SJSA1 (cell line): ENCODE measurements at regions not wholly inside any gene's neighbourhood (a gene's known extent, or its start where the extent isn't known, plus 50 kb on each side); places are given as distances from the start of the nearest gene placed in this dataset.
A peak's percentile ranks its signal among the peaks of the same experiment; 100 is the strongest.
"Not testable (repeated sequence)": the region's sequence is repeated elsewhere in the genome, so short reads cannot be mapped to it uniquely, and the experiment has no call there.

Experiments
- DNase-seq, 2 experiments: peaks; one replicate each; pipeline ENCODE4 v3.0.0-alpha.2; 2015 to 2020; ENCODE audit warnings: low spot score in 2 of 2, low read depth in 1 of 2
- H3K27ac ChIP-seq: fragments of 250-450 bp; sonication (Bioruptor Pico); 2 replicates; pipeline ENCODE4 v1.5.1; 2020; ENCODE audit warnings: mild to moderate bottlenecking, moderate library complexity
- H3K27me3 ChIP-seq: fragments of 250-450 bp; sonication (Bioruptor Pico); replicated peaks from 2 replicates; pipeline ENCODE4 v1.5.1; 2020; ENCODE audit warnings: mild to moderate bottlenecking, moderate library complexity
- H3K36me3 ChIP-seq: fragments of 250-450 bp; sonication (Bioruptor Pico); 2 replicates; pipeline ENCODE4 v1.5.1; 2020; ENCODE audit warnings: mild to moderate bottlenecking
- H3K4me1 ChIP-seq: fragments of 250-450 bp; sonication (Bioruptor Pico); replicated peaks from 2 replicates; pipeline ENCODE4 v1.6.1; 2021; ENCODE audit warnings: mild to moderate bottlenecking
- H3K4me3 ChIP-seq: fragments of 250-450 bp; sonication (Bioruptor Pico); 2 replicates; pipeline ENCODE4 v1.5.1; 2020; ENCODE audit warnings: mild to moderate bottlenecking
- H3K9me3 ChIP-seq: fragments of 250-450 bp; sonication (Bioruptor Pico); replicated peaks from 2 replicates; pipeline ENCODE4 v1.5.1; 2020; ENCODE audit warnings: mild to moderate bottlenecking

DNA sequence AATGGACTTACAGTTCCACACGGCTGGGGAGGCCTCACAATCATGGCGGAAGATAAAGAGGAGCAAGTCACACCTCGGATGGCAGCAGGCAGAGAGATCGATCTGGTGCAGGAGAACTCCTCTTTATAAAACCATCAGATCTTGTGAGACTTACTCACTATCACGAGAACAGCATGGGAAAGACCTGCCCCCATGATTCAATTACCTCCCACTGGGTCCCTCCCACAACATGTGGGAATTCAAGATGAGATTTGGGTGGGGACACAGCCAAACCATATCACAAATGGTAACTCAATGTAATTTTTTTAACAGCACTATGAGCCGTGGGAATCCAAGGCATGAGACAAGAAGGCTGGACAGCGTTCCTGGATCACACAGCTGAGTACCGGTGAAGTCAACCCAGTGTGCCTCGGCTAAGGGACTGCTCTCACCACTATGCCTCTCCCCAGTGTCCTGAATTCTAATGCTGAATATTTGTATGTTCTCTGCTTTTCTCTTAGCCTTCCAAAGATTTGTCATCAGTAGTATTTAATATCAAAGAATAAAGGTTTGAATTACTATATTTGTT, 84.3 kb downstream of the IRS2 start:
- not testable (repeated sequence) for H3K4me3 ChIP-seq
- DNase-seq: peak in 1 of 2 experiments; percentile 58

DNA sequence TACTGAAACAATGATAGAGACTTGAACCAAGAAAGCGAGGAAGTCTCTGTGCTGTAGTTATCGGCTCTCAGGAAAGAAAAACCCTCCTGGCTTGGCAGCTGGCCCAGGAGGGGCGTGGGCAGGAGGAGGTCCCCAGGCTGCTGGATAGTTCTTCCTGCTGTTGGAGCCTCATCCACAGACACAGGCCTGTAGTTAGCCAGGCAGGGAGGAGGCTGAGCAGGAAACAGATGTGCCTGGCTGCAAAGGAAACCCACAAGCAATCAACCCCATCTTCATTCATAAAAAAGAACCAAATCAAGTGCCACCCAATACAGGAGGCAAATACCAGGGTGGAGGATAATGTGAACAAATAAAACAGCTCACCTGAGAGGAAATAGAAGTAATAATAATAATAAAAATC, 86.2 kb downstream of the IRS2 start:
- peaks cover 44% of the 10 kb centered on the region for H3K27me3 ChIP-seq
- no peaks in the 10 kb centered on the region for H3K4me1 ChIP-seq
- DNase-seq: peak in 1 of 2 experiments; percentile 73

More for the DNA sequence above, 84.3 kb downstream of the IRS2 start:
- not testable (repeated sequence) for H3K9me3 ChIP-seq, H3K36me3 ChIP-seq, H3K4me1 ChIP-seq, H3K27ac ChIP-seq
- H3K27me3 ChIP-seq: peaks cover 34% of the 10 kb centered on the region

DNA sequence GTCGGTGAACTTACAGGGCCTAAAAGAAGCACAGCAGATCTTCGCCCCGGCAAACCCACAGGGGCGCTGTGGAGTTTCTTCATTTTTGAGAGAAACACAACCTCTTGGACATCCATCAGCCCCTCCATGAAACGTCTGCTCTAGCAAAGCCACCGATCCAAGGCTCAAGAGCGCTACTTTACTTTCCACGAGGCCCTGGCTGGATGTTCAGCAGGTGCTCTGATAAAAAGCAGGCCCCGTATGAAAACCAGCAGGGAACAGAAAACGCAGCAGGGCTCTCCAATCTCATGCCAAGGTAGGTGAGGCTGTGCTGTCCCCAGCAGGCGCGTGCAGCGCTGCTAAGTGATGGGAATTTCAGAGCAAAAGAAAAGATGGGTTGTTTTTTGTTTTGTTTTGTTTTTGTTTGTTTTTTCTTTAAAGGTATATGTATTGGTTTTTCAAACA, 86.7 kb downstream of the IRS2 start:
- Histone ChIP-seq H3K4me3 (no peak overlapping the region), H3K27ac (no peak overlapping the region), H3K36me3 (no peaks in the 10 kb centered on the region), H3K9me3 (no peaks in the 10 kb centered on the region), H3K27me3 (peaks cover 48% of the 10 kb centered on the region), H3K4me1 (no peaks in the 10 kb centered on the region)
- DNase-seq: peak in 1 of 2 experiments; percentile 64

More for the DNA sequence above, 86.2 kb downstream of the IRS2 start:
- H3K36me3 ChIP-seq: no peaks in the 10 kb centered on the region
- no peak overlapping the region for H3K27ac ChIP-seq
- no peaks in the 10 kb centered on the region for H3K9me3 ChIP-seq
- no peak overlapping the region for H3K4me3 ChIP-seq

DNA sequence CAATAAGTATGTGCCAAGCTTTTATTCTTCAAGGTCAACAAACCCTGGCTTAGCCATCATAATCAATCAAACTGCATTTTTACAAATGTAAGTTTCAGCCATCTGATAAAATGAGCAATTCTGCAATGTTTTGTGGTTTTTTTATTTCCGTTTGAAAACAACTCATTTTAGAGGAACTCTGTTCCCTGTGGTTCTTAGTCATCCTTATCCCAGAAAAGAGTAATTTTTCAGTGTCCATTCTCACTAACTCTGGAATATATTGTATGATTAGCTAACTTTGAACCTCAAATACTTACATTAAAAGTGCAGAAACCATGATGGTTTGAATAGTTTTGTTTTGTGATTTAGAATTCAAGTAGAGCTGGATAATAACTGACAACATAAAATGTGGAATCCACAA, 87.6 kb downstream of the IRS2 start:
- no peak for DNase-seq
- H3K36me3 ChIP-seq: no peaks in the 10 kb centered on the region
- peaks cover 44% of the 10 kb centered on the region for H3K27me3 ChIP-seq
- no peak overlapping the region for H3K4me3 ChIP-seq
- H3K9me3 ChIP-seq: no peaks in the 10 kb centered on the region
- H3K4me1 ChIP-seq: no peaks in the 10 kb centered on the region
- H3K27ac ChIP-seq: no peak overlapping the region

DNA sequence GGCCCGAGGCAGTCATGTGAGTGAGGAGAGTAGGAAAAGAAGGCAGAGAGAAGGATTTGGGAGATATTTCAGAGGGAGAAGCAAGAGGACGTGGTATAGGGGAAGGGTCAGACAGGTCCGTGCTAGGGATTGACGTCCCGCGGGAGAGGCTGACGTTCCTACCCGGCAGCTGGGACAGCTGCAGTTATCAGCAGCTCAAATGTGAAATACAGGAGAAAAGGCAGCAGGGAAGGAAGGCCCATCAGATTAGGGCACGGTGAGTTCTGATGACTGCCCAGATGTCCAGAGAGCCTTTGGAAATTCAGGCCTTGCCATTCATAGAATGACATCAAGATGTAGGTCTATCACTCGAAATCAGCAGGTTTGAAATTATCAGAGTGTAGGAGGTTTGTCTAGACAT, 88.4 kb downstream of the IRS2 start:
- no peaks in the 10 kb centered on the region for H3K4me1 ChIP-seq
- H3K36me3 ChIP-seq: no peaks in the 10 kb centered on the region
- H3K4me3 ChIP-seq: no peak overlapping the region
- peaks cover 44% of the 10 kb centered on the region for H3K27me3 ChIP-seq
- DNase-seq: peak in 1 of 2 experiments; percentile 58
- no peak overlapping the region for H3K27ac ChIP-seq
- H3K9me3 ChIP-seq: no peaks in the 10 kb centered on the region

DNA sequence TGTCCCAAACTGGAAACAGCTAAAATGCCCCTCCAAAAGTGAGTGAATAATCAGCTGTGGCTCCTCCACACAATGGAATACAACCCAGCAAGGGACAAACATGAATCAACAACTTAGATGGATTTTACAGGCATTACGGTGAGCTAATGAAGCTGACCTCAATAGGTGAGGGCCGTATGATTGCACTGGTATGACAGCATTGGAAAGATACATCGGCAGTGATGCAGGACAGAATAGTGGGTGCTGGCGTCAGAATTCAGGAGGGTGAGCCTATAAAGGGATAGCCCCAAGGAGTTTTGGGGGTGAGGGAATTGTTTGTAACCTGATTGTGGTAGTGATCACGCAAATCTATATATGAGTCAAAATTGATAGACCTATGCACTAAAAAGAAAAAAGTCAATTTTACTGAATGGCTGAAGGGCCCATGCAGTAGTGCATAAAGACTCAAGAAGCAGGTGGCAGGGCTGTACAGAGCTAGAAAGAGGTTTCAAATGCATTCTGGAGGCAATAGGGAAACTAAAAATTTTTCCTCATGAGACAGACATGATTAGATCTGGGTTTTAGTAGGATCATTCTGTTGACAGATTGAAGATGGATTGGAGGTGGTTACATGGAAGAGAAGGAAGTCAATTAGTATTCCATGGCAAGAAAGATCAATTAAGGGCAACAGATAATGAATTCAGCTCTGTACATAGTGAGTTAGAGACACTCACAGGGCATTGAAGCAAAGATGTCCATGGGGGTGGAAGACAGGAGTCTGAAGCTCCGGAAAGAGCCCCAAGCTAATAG, 90.8 kb downstream of the IRS2 start:
- Histone ChIP-seq H3K27me3 (peaks cover 44% of the 10 kb centered on the region), H3K36me3 (no peaks in the 10 kb centered on the region), H3K4me1 (no peaks in the 10 kb centered on the region), H3K4me3 (no peak overlapping the region), H3K27ac (no peak overlapping the region), H3K9me3 (no peaks in the 10 kb centered on the region)
- peak in 1 of 2 experiments; percentile 55 for DNase-seq

DNA sequence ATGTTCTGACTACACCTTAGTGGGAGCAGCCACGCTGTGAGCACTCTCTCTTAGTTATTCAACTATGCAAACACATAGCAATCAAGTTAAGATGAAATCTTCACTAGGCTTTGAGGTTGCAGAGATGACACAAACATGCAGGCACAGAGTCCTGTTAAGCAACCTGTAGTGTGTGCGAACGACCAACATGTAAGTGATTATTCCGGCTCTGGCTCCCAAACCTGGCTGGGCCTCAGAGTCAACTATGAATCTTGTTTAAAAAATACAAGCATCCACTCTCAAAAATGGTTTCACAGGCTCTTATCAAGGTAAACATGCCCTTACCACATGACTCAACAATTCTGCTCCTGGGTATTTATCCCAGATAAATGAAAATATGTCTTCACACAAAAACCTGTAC, 91.4 kb downstream of the IRS2 start:
- Histone ChIP-seq H3K9me3 (no peaks in the 10 kb centered on the region), H3K4me3 (no peak overlapping the region), H3K27me3 (peaks cover 47% of the 10 kb centered on the region), H3K4me1 (no peaks in the 10 kb centered on the region), H3K36me3 (no peaks in the 10 kb centered on the region), H3K27ac (no peak overlapping the region)
- DNase-seq: peak in 1 of 2 experiments; percentile 53

DNA sequence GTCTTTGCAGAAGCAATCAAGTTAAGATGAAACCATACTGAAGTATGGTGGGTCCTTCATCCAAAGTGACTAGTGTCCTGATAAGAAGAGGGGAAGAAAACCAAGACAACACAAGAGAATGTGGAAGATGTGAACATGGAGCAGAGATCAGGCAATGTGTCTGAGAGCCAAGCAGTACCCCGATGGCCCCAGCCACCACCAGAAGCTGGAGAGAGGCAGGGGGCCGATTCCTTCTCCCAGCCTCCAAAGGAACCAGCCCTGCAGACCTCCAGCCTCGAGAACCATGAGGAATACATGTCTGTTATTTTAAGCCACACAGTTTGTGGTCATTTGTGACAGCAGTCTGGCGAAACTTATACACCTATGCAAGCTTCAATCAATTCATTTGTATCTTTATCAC, 93.2 kb downstream of the IRS2 start:
- peak in 1 of 2 experiments; percentile 62 for DNase-seq
- H3K9me3 ChIP-seq: no peaks in the 10 kb centered on the region
- no peak overlapping the region for H3K4me3 ChIP-seq
- H3K36me3 ChIP-seq: no peaks in the 10 kb centered on the region
- no peaks in the 10 kb centered on the region for H3K4me1 ChIP-seq
- H3K27ac ChIP-seq: no peak overlapping the region
- peaks cover 65% of the 10 kb centered on the region for H3K27me3 ChIP-seq

DNA sequence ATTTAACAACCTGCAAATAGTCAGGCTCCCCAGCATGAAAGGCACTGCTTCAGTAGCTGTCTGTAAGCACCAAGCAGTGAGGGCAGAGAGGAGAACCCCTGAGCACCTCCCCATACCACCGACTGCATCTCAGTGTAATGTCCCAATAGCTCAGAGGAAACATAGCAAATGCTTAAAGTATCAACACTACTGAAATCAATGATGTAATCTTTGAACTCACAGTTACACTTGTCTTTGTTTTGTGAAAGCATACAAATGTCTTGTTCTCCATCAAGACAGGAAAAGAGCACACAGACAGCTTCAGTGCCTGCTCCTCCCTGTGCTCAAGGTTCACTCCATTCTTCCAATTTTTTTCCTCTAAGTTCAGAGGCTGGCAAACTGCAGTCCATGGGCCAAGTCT, 94.7 kb downstream of the IRS2 start:
- H3K4me3 ChIP-seq: no peak overlapping the region
- no peaks in the 10 kb centered on the region for H3K36me3 ChIP-seq
- peaks cover 76% of the 10 kb centered on the region for H3K27me3 ChIP-seq
- H3K9me3 ChIP-seq: no peaks in the 10 kb centered on the region
- H3K27ac ChIP-seq: no peak overlapping the region
- DNase-seq: peak in 1 of 2 experiments; percentile 51
- no peaks in the 10 kb centered on the region for H3K4me1 ChIP-seq

DNA sequence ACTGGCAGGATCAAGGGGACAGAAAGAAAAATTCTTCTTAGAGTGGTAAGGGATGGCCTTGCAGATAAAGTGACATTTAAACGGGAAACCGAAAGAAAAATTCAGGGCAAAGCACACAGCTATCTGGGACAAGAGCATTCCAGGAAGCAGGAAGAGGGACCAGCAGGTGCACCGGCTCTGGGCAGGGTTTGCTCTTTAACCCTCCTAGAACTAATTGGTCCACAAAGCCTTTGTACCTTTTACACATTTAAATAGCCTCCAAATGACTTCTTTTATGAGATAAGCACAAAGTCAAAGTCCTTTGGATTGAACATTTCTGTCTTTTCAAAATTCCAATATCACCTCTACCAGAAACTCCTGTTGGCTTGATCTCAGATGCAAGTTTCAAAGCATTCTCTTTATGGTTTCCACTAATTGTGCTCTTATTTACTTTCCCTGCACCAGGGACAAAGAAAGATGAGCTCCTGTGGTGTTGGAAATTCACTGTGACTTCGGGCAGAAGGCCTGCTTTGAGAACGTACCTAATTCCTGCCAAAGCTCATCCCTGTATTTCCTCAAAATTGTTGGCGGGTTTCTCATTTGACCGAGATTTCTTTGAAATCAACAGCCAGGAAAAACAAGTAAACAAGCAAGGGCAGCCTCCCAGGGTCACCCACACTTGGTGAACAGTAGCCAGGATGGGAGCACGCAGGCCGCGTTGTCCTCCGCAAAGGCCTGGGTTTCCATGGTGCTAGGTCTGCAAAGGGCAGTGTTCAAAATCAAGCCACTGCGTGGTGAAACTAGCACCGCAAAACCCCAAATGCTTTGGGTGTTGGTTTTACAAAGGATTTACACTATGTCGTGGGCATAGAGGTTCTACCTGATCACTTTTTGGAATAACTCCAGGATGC, 98.6 kb downstream of the IRS2 start:
- DNase-seq: peak in 1 of 2 experiments; percentile 74
- no peak overlapping the region for H3K27ac ChIP-seq
- peaks cover 92% of the 10 kb centered on the region for H3K27me3 ChIP-seq

DNA sequence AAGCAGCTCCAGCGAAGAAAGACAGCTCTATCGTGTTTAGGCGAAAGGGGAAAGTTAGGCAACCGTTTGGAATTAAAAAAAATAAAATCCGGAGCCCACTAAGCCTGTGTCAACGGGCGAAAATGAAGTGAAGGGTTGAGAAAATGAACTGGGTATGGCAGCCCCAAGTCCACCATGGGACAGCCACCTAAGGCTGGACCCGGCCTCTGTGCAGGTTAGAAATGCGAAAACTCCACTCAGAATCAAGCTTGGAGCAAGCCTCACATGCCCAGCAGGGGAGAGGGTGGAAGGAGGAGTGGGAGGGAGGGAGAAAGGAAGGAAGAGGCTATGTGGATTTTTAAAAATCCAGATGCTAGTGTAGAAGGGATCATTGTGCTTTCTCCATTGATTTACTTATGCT, 101.2 kb downstream of the IRS2 start:
- peak in 1 of 2 experiments; percentile 62 for DNase-seq
- no peaks in the 10 kb centered on the region for H3K4me1 ChIP-seq
- no peak overlapping the region for H3K27ac ChIP-seq
- H3K4me3 ChIP-seq: no peak overlapping the region
- H3K36me3 ChIP-seq: no peaks in the 10 kb centered on the region
- peaks cover 2% of the 10 kb centered on the region; the same call in 1 of the 2 replicates for H3K9me3 ChIP-seq
- H3K27me3 ChIP-seq: peaks cover 97% of the 10 kb centered on the region

More for the DNA sequence above, 98.6 kb downstream of the IRS2 start:
- Histone ChIP-seq H3K36me3 (no peaks in the 10 kb centered on the region), H3K4me1 (no peaks in the 10 kb centered on the region), H3K4me3 (no peak overlapping the region), H3K9me3 (no peaks in the 10 kb centered on the region; the same call in 1 of the 2 replicates)

DNA sequence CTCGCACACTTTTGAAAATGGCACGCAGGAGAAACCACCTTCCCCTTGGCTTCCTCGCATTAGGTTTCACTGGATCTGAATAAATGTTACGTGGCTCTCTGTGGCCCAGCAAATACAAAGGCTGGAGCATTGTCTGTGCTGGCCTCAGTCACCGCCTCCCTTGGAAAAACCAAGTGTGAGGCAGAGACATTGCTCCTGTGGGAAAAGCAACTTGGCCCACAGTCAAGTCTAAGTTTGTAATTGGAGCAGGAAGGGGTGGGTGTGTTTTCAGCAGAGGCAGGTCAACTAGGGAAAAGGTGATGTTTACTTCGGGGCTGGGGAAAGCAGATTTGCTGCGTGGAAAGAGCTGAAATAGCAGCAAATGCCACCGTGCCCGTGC, 101.6 kb downstream of the IRS2 start:
- peak in 1 of 2 experiments; percentile 70 for DNase-seq
- peaks cover 94% of the 10 kb centered on the region for H3K27me3 ChIP-seq

DNA sequence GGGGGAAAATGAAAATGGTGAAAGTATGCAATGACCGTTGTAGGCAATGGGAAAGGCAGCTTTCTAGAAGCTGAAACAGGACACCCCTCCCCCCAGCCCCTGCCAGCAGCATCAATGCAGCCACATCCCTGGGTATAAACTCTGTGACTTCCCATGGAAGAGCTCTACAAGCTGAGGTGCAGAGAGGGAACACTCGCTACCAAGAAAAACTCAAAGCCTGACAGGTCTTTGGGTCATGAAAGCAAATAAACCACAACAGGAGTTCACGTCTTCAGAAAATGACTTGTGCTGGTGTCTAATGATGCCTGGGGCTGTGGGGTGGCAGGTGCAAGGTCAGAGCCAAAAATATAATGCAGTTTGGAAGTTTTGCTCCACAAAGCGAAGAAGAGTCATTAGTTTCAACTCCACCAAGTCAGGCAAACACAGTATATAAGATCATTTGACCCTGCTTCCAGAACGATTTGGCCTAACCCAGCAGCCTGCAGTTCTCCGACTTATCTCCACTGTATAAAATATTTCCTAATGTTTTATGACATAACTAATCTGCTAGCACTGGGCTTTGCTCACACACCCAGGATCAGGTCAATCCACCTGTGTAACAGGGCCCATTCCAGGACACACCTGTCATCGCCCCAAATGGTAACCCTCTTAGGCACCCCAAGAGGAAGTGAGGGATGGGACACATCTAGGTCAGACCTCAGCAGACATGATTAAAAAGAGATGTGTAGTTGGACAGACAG, 102.1 kb downstream of the IRS2 start:
- H3K27ac ChIP-seq: no peak overlapping the region
- H3K4me3 ChIP-seq: no peak overlapping the region
- peaks cover 94% of the 10 kb centered on the region for H3K27me3 ChIP-seq

More for the DNA sequence above, 101.6 kb downstream of the IRS2 start:
- Histone ChIP-seq H3K27ac (no peak overlapping the region), H3K9me3 (peaks cover 2% of the 10 kb centered on the region; the same call in 1 of the 2 replicates), H3K4me3 (no peak overlapping the region), H3K36me3 (no peaks in the 10 kb centered on the region), H3K4me1 (no peaks in the 10 kb centered on the region)

More for the DNA sequence above, 102.1 kb downstream of the IRS2 start:
- no peaks in the 10 kb centered on the region for H3K4me1 ChIP-seq
- peaks cover 2% of the 10 kb centered on the region; the same call in 1 of the 2 replicates for H3K9me3 ChIP-seq
- DNase-seq: peak in 1 of 2 experiments; percentile 64
- no peaks in the 10 kb centered on the region for H3K36me3 ChIP-seq
